HG03064 (cell line): ENCODE measurements at regions not wholly inside any gene's neighbourhood (a gene's known extent, or its start where the extent isn't known, plus 50 kb on each side); places are given as distances from the start of the nearest gene placed in this dataset.
"Not testable (repeated sequence)": the region's sequence is repeated elsewhere in the genome, so short reads cannot be mapped to it uniquely, and the experiment has no call there.

Experiments used
- ATAC-seq: cut with Tn5 transposase; IDR thresholded peaks from one replicate; pipeline ENCODE4 v1.9.1; 2021; ENCODE audit warnings: low read depth; ENCODE audit not compliant: unreplicated experiment

GRCh38 chr1:4062041-4062440 lies 162.0 kb upstream of the C1orf174 start:
- ATAC-seq: no peak

DNA sequence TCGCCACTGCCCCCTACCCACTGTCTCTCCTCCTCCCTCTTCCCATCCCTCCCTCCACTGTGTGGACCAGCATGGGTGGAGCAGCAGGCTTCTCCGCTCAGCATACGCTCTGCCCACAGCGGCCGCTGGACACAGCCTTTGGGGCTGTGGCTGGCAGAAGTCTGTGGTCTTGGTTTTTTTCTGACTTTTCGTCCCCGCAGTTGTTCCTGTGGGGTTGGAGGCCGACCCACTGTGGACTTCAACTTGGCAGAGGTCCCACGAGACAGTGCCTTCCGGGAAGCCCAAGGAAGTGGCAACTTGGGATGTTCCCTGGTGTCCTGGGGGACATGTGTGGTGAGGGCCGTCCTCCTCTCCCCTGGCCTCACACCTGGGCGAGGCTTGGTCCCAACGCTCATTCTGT lies 162.5 kb upstream of the C1orf174 start:
- ATAC-seq: no peak

- ATAC-seq: no peak
Observed at GRCh38 chr1:4062992-4063391, 162.9 kb upstream of the C1orf174 start.

GRCh38 chr1:4063516-4063915 lies 163.4 kb upstream of the C1orf174 start:
- ATAC-seq: no peak

- ATAC-seq: no peak
Observed at GRCh38 chr1:4064150-4064889, 164.2 kb upstream of the C1orf174 start.

GRCh38 chr1:4066860-4067599 lies 167.0 kb upstream of the C1orf174 start:
- ATAC-seq: no peak

GRCh38 chr1:4068076-4068475 lies 168.0 kb upstream of the C1orf174 start:
- ATAC-seq: no peak

DNA sequence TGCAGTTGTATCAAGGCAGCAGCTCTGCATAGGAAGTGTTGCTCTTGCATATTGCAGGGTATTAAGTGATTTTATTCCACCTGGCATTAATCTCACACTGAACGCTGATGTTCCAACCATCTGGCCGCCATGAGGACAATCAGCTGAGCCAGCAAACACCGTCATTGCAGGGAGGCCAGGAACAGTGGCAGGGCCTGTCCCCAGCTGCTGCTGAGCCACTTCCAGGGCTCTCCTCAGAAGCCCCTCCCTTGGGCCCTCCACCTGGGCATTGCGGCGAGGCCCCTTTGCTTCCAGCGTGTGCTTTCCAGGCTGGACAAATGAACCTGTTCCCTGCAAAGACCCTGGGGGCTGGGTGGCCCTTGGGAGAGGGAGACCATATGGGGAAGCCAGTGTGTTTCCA lies 171.6 kb upstream of the C1orf174 start:
- ATAC-seq: no peak

DNA sequence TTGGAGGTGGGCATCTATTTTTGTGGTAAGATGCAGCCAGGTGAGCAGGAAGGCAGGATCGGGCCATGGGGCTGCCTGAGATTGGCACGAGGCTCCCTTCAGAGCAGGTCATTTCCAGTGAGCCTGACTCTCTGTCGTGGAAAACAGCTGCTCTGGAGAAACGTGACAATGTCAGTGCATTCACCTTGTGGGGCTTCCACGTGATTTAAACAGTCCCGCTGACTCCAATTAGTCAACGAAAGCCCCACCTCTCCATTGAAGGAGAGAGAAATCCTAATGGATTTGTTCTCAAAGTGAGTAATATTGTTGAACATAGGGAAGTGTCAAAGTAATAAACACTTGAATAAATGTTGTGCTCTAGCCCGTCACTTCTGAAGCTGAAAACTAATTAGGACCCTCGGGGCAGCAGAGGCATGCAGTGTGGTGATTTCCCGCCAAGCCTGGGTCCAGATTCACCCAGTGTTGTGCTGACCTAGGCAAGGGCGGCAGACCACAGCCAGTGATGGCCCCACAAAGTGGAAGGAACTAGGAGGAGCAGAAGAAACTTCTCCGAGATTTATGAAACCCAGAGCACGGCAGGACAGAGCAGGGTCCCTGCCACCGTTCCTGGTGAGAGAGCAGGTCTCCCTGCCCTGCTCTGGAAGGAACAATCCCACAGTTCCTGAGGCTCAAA lies 172.5 kb upstream of the C1orf174 start:
- ATAC-seq: no peak

DNA sequence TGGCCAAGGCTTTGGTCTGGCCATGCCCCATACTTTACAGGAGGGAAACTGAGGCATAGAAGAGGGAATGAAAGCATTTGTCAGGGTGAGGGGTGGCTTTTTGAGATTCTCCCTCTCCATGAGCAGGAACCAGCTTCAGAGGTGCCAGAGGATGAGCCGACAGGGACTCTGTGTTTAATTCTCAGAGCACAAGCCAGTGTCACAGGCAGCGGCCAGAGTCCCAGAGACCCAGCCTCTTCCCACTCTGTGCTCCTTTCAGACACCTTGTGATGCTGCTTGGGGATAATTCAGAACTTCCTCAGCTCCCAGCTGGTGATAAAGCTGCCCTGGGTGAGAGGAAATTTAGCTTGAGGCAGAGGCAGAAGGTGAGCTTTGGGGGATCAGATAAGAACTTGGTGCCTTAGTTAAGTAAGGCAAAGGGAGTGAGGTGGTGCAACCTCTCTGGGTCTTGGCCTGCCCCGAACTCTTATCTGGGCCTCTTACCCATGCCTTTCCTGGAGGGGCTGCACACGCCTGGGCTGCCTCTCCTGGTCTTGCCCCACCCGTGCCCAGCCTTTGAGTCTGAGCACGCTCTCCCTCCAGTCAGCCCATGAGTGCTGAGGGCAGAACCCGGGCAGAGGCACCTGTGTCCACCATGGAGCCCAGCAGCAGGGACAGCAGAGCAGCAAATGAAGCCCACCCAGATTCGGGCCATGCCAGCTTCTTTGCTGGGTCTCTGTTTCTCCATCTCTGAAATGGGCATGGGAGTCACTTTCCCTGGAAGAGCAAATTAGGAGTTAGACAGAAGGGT lies 175.6 kb upstream of the C1orf174 start:
- no peak for ATAC-seq

- ATAC-seq: no peak
Observed at GRCh38 chr1:4076346-4076745, 176.3 kb upstream of the C1orf174 start.

- not testable (repeated sequence) for ATAC-seq
Observed at GRCh38 chr1:4078091-4078962, 178.3 kb upstream of the C1orf174 start.

GRCh38 chr1:4079815-4080214 lies 179.7 kb upstream of the C1orf174 start:
- ATAC-seq: no peak

DNA sequence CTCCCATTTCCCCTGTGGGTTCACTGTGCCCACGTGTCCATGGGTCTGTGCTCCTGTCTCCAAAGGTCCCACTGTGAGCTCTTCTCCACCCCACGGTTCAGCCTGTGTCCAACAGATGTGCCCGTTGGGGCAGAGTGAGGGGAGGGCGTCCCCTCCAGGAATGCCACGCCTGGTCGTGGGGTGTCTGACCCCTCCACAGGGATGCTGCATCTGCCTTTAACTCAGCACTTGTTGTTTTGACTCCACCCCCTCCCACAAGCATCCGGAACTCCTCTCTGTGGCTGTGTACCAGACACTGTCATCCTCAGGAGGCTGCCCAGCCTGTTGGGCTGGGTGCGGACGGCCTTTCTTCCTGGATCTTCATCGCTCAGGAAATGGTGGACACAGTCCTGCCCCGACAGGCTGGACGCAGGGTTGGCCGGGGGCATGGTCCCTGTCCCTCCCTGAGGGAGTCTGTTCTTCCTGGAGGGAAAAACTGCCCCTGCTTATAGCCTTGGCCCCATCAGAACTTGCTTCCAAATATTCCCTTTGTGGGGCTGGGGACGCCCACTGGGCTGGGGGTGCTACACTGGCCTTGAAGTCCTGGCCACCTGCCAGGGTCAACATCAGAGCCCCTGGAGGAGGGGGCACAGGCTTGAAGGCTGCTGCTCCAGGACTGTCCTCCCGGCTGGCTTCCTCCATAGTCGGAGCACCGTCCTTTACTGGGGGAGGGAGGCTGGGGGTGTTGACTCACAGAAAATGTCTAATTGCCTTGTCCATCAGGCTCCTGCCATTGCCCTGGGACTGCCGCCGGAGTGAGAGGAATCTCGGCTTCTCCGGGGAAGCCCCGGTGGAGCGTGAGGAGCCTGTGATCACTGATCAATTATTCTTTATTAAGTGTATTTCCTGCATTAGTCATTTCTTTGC lies 182.0 kb upstream of the C1orf174 start:
- no peak for ATAC-seq

GRCh38 chr1:4083231-4084047 lies 183.4 kb upstream of the C1orf174 start:
- no peak for ATAC-seq

GRCh38 chr1:4084048-4084431 lies 184.0 kb upstream of the C1orf174 start:
- ATAC-seq: no peak

DNA sequence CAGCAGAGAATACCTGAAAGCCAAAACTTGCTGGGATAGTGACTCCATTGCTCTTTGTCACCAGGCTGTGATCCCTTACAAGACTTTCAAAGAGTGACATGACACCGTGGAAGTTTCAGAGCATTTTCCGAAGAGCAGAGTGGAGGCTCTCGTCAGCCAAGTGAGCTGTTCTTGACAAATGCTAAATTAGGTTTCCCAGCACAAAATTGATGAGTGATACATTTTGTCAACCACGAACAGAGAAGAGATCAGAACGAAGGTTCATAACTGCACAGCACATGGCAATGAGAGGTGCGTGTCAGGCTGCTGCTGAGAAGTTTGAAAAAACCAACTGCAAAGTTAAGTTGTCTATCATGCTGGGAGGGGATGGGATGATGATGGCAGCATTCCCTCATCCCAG lies 184.4 kb upstream of the C1orf174 start:
- no peak for ATAC-seq

- ATAC-seq: no peak
Observed at GRCh38 chr1:4084896-4085295, 184.8 kb upstream of the C1orf174 start.
